Caki2 (cell line): ENCODE measurements at regions not wholly inside any gene's neighbourhood (a gene's known extent, or its start where the extent isn't known, plus 50 kb on each side); places are given as distances from the start of the nearest gene placed in this dataset.

Experiments used
- DNase-seq: peaks from one replicate; pipeline ENCODE4 v3.0.0-alpha.2; 2015; ENCODE audit warnings: low read depth
- in situ Hi-C: cut with HindIII; loops from 2 replicates; pipeline ENCODE4 v1.10.0; 2016; ENCODE audit warnings: low sequenced_read_pairs, low pct_unique_long_range_greater_than_20kb, mixed read lengths

GRCh38 chr14:34005901-34006300 is 55.0 kb upstream of the EGLN3 start:
- in situ Hi-C loops: no loop called here
- DNase-seq: no peak

GRCh38 chr14:34004881-34005280 is 54.0 kb upstream of the EGLN3 start:
- in situ Hi-C loops: no loop called here
- DNase-seq: no peak

- in situ Hi-C loops: no loop called here
These were observed 52.8 kb upstream of the EGLN3 start for GRCh38 chr14:34003691-34004090.

GRCh38 chr14:34003082-34003668 is 52.3 kb upstream of the EGLN3 start:
- in situ Hi-C loops: no loop called here
- DNase-seq: no peak

More at GRCh38 chr14:34003691-34004090, 52.8 kb upstream of the EGLN3 start:
- DNase-seq: no peak
